ENCODE measurements at regions not wholly inside any gene's neighbourhood (a gene's known extent, or its start where the extent isn't known, plus 50 kb on each side); places are given as distances from the start of the nearest gene placed in this dataset.

DNA sequence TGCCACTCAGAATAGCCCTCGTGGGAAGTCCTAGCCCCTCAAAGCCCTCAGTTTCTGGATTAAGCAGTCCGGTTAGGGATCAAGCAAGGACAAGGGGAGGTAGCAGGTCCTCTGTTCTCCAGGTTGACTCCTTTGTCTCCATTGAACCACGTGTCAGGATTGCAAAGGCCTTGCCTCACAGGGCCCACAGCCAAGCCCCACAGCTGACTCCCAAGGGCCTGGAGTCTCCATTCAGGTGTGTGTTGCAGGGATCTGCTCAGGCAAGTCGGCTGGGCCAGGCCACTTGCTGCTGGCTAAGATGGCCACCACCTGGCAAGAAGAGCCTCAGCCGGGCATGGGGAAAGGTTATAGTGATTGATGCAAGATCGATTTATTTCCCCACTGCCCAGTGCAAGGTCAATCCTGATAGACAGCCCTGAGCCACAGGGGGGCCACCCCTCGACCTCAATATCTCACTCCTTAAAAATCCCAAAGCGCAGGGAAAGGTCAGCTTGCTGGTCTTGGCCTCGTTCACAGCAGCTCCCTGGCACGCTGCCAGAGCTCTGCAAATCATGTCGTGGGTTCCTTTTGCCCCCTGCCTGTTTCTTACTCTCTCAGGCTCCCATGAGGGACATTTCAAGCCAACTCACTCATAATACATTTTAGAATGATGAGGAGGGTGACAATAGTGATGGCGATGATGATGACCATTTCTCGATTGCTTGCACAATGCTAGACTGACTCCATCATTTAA lies 75.9 kb downstream of the EDN3 start:
- DNase-seq (ENCODE audit: low read depth) = no peak

DNA sequence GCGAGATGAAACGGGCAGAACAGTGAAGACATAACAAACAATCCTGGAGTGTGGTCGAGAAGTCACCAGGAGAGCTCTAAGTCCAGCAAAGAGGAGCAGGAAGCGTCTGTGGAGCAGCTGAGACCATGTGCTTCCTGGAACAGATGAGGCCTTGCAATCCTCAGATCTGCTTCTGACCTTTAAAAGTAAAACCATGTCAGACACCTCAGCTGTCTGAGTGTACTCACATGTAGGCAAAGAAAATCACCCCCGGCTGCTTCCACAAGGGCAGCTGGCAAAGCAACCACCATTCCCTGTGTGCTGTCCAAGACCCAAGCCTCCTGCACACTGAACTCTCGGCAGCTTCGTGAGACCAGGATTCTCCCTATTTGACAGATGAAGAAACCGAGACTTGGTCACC lies 76.6 kb downstream of the EDN3 start:
- no peak for DNase-seq (ENCODE audit: low read depth)

DNA sequence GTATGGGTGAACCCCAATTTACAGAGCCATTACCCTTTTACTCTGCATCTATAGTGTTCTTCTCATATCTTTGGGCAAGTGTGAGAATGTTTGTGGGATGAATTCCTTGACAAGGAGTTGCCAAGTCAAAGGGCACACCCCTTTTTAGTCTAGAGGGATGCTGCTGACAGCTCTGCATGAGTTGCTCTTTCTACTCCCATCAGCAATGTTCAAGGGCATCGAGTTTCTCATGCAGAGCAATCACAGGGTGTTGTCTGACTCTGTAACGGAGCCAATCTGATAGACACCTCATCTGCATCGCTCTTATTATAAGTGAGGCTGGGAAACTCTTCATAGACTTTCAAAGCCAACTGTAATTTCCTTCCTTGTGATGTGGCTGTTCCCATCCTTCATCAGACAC lies 77.4 kb downstream of the EDN3 start:
- DNase-seq (ENCODE audit: low read depth) = no peak

DNA sequence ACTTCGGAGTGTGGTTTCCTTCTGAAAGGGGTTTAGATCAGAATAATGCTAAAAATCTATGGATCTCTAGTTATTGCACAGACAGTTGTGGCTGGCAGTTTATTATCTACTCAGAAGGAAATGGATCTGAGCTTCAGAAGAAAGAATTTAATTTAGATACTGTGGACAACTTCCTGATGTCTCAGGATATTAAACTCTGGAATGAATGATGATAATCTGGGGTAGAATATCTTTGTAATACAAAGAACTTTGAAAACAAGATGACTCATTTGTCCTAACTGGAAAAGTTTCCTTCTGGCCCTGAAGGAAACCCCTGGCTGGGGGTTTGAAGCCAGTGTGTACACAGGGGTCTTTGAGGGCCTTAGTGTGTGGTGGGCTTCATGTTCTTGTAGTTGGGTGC lies 78.0 kb downstream of the EDN3 start:
- no peak for DNase-seq (ENCODE audit: low read depth)

DNA sequence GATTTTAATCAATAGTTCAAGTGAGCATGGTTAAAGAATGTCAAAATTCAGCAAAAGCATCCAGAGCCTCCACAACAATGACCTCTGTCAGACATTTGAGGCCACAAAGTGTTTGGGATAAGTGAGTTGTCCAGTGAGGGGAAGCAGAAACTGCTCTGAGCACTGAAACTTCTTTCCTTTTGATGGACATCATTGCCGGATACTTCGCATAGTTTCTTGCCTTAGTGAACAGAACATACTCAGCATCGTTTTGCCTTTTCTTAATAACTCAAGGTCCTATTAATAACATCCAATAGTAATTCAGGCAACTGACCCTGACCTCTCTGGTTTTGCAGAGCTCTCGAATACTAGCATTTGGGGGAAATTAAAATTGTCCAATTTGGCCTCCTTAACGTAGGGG lies 78.6 kb downstream of the EDN3 start:
- DNase-seq (ENCODE audit: low read depth) = no peak

DNA sequence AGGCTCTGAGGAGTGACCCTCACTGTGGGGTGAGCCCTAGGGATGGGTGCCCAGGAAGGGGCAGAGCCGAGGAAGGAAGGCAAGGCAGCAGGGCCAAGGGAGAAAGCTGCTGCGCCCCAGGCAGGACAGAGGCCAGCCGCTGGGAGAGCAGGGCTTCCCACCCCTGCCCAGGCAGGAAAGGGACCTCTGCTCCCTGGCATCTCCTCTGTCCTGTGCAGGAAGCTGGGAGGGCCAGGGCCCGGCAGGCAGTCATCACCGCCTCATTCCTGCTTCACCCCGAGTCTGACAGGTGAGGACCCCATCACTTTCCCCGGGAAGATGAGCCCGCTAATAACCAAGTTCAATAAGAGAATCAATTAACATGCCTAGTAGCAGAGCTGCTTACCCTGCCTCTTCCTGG lies 81.3 kb downstream of the EDN3 start:
- no peak for DNase-seq (ENCODE audit: low read depth)

DNA sequence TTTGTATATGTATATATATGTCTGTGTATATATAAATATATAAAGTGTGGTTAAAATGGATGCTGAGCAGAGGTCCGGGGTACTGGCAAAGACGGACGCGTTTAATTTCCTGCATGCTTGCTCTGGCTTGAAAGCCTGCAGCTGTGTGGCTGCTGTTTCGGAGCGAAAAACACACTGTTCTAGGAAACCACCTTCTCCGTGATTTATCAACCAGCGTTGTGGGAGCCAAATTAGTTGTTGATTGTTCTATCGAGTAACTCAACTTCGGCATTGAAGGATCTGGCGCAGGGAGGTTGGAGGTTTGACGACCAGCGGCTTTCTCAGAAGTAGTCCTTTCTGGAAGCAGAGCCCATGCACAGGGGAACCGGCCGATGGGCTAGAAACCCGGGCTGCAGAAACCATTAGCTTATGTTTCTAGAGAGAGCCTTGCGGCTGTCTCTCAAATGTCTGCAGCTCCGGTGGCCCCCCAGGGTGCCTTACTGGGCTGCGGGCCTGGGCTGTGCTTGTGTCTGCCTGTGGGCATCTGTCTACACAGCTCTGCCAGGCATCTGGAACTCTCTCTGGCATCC lies 81.8 kb downstream of the EDN3 start:
- DNase-seq (ENCODE audit: low read depth) = no peak

DNA sequence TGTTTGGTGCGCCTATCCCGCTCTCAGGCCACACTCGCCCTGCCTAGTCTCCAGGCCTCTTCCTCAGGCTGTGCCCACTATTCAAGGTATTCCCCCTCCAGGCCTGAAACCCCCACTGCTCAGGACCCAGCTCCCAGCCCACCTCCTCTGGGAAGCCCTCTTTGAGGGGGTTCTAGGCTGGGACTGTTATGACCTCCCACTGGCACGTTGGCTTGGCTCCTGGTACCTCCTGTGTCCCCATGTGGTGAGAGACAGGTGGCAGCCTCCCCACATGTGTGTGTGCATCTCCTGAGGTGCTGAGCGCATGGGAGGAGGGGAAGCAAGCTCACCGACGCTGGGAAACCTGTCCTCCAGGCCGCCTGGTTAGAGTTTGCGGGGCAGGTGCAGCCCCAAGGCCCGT lies 82.5 kb downstream of the EDN3 start:
- DNase-seq (ENCODE audit: low read depth) = no peak

DNA sequence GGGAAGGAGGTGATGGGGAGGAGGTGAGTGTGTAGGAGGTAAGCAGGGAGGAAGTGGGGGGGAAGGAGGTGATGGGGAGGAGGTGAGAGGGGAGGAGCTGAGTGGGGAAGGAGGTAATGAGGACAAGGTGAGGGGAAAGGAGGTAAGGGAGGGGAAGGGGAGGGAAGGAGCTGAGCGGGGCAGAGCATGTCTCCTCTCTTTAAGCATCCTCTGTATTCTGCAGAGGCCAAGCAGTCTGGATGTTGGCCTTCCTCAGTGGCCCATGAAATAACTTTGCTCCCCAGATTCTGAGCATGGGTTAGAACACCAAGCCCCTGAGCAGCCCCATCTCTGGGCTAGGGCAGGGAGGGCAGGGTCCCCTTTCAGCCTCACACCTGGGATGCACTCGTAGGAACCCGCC lies 84.6 kb downstream of the EDN3 start:
- DNase-seq (ENCODE audit: low read depth) = no peak

DNA sequence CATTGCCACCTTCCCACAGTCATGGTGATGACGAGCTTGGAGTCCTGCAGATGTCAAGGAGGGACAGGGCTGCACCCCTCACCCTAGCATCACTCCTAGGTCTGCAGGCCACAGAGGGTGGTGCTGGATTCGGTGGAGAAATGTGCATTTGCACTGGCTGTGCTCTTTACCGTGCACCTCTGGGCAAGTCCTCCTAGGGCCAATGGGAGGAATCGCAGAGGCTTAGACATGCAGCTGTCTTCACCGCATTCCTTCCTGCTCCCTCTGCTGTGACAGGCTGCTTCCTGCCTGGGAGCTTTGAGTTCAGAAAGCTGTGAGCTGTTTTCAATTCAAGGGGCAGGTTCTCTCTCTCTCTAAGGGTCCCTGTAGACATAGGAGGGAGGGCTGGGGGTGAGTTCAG lies 85.1 kb downstream of the EDN3 start:
- DNase-seq (ENCODE audit: low read depth) = no peak

DNA sequence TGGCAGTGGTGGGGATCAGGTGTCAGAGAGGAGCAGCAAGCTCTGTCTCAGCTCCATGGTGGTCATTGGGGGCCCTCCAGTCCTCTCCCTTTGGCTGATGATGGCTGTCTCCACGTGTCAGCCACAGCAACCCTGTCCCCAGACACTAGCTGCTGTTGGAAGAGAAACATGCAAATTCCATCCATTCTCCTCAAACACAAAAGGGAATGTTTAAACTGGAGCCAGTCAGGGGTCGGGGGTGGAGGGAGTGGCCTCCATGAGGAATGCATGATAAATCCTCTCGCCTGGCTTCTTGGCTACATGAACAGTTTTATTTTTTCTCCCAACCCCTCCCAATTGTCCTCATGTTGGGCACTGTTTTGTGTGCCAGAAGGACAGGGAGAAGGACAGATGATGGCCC lies 86.4 kb downstream of the EDN3 start:
- DNase-seq (ENCODE audit: low read depth) = no peak

DNA sequence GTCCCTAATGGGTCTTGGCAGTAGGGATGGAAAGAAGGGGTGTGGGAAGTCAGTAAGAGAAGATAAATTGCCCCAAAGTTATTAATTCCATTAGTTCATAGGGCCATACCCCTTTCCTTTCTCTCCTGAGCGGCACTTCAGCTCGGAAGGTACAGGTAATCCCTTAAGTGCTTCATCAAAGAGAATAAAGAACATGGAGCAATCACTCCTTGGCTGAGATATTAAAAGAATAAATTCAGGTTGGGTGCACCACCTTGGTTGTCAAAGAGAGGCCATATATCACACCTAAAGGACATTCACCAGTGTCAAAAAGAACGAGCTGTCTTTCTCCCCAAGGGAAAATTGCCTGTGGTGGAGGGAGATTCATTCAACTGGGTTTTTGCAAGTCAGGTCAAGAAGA lies 87.5 kb downstream of the EDN3 start:
- DNase-seq (ENCODE audit: low read depth) = no peak

DNA sequence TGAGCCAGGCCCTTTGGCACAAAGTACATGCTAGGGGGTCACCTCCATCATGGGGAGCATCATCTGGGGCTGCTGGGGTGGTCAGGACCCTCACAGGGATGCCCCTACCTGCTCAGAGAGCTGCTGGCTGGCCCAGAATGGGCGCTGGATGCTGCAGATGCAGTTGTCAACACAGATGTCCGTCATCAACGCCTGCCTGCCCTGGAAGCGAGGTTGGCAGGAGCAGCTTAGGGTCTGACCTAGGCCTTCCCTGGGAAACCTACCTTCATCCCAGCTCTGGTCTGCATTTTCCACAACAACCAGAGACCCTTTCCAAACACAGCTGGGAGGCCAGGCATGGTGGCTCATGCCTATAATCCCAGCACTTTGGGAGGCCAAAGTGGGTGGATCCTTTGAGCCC lies 88.0 kb downstream of the EDN3 start:
- DNase-seq (ENCODE audit: low read depth) = no peak

DNA sequence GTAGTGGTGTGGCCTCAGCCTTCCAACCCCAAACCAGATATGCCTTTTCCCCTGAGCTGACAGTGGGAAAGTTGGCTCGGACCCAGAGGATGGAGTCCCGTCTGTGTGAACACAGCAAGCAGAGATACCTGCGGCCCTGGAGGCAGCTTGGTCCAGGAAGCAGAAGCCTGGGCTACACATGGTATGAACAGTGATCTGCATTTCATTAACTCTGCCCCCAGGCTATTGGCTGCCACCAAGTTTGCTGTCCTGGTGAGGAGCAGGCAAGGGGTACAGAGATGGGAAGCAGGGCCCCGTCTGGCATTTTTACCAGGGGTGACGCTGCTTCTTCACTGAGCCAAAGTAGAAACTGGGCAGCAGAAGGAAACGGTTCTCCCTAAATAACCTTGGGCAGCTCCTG lies 90.0 kb downstream of the EDN3 start:
- DNase-seq (ENCODE audit: low read depth) = no peak

DNA sequence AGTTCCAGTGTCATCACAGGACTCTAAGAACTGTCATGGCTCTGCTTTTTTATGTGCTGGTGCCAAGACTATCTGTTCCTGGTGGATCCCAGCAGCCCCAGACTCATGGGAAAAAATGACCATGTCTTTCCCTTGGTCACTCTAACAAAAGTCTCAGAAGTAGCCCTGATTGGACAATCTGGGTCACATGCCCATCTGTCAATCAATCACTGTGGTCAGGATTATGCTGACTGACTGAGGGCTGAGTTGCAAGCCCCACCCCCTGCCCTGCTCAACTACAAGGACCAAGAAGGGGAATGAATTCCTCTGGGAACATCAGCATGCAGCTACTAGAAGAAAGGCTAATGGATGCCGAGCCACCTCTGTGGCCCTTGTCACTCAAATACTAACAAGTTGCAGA lies 91.6 kb downstream of the EDN3 start:
- DNase-seq (ENCODE audit: low read depth) = no peak

DNA sequence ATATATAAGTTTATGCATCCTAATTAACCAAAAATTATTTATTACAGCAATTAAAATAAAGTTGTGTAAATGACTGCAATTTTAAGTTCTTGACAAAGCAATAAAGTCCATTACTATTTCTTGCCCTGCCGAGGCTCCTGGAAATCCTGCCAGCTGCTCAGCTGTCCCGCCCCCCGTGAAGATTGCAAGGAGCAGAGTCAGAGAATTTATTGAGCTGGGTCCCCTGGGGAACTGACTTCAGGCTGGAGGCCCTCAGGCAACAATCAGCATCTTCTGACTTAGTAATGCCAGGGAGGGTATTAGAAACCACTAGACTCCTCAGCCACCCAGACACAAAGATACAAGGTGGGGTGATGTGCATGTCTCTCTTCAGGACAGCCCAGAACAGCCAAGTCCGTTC lies 92.3 kb downstream of the EDN3 start:
- no peak for DNase-seq (ENCODE audit: low read depth)

DNA sequence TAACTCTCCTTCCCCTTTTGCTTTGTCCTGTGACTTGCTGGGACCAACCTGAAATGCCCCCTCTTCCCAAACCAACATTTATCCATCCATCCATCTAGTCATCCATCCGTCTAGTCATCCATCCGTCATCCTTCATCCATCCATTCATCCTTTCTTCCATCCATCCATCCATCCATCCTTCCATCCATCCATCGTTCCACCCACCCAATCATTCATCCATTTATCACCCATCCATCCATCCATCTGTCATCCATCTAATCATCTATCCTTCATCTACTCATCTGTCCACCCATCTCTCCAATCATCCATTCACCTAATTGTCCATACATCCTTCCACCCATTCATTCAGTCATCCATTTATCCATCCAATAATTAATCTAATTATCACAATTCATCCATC lies 92.7 kb downstream of the EDN3 start:
- no peak for DNase-seq (ENCODE audit: low read depth)

DNA sequence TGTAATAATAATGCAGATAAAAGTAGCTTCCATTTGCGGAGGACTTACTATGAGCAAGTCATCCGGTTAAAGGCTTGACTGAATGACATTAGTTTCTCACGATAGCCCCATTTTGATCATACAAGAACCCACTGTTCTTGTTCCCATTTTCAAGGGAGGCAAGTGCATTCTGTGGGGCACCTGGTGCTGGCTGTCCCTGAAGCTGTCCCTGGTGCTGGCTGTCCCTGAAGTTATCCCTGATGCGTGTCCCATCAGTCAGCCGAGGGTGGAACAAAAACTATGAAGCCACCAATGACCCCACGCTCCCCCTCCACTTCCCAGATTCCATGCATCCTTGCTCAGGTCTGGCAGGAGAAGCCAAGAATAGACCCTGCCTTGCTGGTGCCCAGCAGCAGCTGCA lies 95.3 kb downstream of the EDN3 start:
- DNase-seq (ENCODE audit: low read depth) = no peak

DNA sequence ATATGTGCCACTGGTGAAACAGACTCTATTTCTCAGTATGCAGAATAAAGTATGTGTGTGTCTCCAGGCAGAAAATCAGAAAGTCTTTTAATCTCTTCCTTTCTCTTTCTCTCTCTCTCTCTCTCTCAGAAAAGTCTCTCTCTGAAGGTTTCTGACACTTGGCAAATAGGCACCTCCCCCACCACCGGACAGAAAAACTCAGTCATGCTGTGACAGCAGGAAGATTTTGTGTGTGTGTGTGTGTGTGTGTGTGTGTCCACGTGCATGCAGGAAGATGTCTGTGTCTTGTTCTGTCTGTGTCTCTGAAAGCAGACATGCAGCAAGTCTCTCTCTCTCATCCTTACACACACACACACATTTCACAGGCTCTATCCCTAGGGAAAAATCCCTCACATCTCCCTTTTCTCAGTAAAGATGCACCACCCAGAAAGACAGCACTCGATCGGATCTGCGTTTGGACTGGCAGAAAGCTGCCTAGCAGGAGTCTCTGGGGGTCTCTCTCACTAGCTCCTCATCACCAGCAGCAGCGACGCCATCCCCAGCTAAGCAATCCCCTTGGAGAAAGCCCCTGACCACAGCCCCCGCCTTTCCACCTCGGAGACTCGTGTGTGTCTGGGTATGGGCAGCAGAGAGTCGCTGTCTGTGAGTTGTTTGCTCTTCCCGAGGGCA lies 98.3 kb downstream of the EDN3 start:
- DNase-seq (ENCODE audit: low read depth) = no peak

DNA sequence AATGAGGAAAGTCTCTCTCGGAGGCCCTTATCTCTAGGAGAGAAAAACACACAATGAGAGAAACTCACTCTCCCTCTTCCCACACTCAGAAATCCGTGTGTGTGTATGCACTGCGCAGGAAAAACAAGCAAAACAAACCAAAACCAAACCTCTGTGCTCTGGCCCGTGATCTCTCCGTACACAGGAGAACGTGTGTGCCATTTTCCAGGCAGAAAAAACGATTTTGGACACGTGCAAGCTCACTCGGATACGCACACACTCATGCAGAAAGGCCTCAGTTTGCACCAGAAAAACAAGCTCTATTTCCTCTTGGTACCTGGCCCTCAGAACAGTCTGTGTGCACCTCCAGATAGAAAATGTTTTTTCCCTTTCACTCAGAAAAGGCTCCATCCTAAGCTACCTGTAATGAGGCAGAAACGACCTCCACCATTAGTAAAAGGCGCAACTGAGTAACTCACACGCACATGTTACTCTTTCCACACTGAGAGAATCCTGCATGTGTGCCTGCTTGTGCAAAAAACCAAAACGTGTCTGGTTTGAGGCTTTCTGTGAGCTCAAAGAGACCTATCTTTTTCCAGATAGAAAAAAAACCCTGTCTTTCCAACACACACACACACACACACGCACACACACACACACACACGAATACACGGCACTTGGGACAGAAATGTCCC lies 99.2 kb downstream of the EDN3 start:
- no peak for DNase-seq (ENCODE audit: low read depth)

DNA sequence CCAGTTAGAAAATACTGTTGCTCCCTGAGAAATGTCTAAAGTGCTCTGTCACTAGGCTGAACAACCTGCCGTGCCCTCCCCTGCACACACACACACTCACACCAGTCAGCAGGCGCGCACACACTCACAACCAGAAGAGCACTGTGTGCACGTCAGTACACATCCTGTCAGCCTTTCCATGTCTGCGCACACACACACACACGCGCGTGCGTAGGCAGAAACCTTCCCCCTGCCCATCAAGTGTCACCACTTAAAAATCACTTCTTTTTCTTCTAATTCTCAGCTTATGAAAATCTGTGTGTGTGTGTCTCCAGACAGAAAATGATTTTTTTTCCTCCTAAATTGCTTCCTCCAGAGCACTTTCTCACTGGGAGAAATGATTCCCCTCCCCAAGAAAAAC lies 100.3 kb downstream of the EDN3 start:
- no peak for DNase-seq (ENCODE audit: low read depth)

DNA sequence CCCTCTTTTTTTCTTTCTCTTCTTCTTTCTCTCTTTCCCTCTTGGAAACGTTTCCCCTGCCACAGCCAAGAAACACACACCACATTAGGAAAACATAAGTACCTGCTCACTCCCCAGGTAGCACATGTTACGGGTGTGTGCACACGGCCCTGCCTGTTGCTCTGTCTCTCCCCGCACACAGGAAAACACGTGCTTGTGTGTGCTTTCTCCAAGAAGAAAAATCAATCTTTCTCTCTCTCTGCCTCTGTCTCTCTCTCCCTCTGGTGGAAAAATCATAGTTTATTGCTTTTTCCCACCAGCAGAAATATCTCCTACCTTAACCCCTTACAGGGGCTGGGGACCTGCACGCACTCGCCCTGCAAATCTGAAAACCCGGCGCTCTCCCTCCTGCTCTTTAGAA lies 102.3 kb downstream of the EDN3 start:
- DNase-seq (ENCODE audit: low read depth) = no peak

DNA sequence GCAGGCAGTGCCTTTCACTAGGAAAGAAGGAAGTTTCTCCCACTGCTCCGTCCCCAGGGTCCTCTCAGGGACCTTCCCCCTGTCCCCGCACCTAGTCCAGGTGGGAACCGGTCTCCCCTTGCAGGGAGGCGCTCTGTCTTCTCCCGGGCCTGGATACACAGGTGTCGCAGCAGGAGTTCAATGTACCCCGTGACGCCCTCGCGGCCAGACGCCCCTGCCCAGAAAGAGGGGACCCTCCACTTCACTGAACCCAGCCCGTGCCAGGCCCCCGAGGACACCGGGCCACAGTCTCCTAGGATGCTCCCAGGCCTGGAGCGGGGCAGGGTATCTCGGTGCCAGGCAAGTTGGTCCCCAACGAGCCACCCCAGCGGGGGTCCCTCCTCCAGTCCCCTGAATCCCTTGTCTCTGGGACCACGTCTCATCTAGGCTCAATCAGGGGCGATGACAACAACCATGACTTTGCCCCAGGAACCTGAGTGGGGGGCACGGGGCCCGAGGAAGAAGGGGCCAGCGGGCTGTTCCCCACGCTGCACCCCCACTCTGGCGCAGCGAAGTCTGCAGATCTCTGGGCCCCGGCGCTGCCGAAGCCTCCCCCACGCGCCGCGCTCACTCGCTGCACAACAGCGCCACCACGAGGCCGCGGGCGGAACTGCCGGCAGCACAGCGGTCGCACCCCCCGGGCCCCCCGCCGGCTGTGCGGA lies 103.0 kb downstream of the EDN3 start:
- DNase-seq (ENCODE audit: low read depth) = peak; percentile 60

Measured in activated T-helper 9 cell treated with anti-CD3 and anti-CD28 coated beads, Interleukin-2, amount 50 U/mL, for 16 hours (primary cell).